Chondrocyte (in vitro differentiated cells): ENCODE measurements at regions not wholly inside any gene's neighbourhood (a gene's known extent, or its start where the extent isn't known, plus 50 kb on each side); places are given as distances from the start of the nearest gene placed in this dataset.
"Not testable (repeated sequence)": the region's sequence is repeated elsewhere in the genome, so short reads cannot be mapped to it uniquely, and the experiment has no call there.

Experiments used
- DNase-seq: peaks from one replicate; pipeline ENCODE4 v3.0.0; 2021; ENCODE audit warnings: mixed read lengths, low spot score
- H3K27ac Mint-ChIP-seq: one replicate; pipeline ENCODE4 v1.8.0; 2021; ENCODE audit warnings: mild to moderate bottlenecking, moderate library complexity, mixed read lengths; ENCODE audit not compliant: unreplicated experiment
- H3K27me3 Mint-ChIP-seq: 2 replicates; pipeline ENCODE4 v1.8.0; 2021; ENCODE audit warnings: low read depth, mixed read lengths
- H3K36me3 Mint-ChIP-seq: 2 replicates; pipeline ENCODE4 v1.8.0; 2021; ENCODE audit warnings: low read depth, mixed read lengths
- H3K4me1 Mint-ChIP-seq: 2 replicates; pipeline ENCODE4 v1.8.0; 2021; ENCODE audit warnings: low read depth, mild to moderate bottlenecking, mixed read lengths
- H3K4me3 Mint-ChIP-seq: one replicate; pipeline ENCODE4 v1.8.0; 2021; ENCODE audit warnings: mild to moderate bottlenecking, moderate library complexity, mixed read lengths; ENCODE audit not compliant: unreplicated experiment
- H3K9me3 Mint-ChIP-seq: 2 replicates; pipeline ENCODE4 v1.8.0; 2021; ENCODE audit warnings: low read depth, mixed read lengths
- CTCF ChIP-seq: fragments of 200-600 bp; sonication (generic); IDR thresholded peaks from 2 replicates; pipeline ENCODE4 v1.5.0; 2021; ENCODE audit warnings: antibody characterized with exemption, mild to moderate bottlenecking, moderate library complexity

- Mint-ChIP-seq H3K27ac (no peak overlapping the region), H3K9me3 (no peaks in the 10 kb centered on the region), H3K4me1 (no peaks in the 10 kb centered on the region), H3K4me3 (no peak overlapping the region), H3K36me3 (no peaks in the 10 kb centered on the region), H3K27me3 (no peaks in the 10 kb centered on the region)
- DNase-seq, result no peak
- TF ChIP-seq CTCF, result no peak
These were observed 2759.2 kb downstream of the ARAP2 start for GRCh38 chr4:33485111-33485510.

- H3K4me3 Mint-ChIP-seq, result no peak overlapping the region
- no peaks in the 10 kb centered on the region for H3K36me3 Mint-ChIP-seq
- H3K27me3 Mint-ChIP-seq, result no peaks in the 10 kb centered on the region
- no peak for DNase-seq
- H3K9me3 Mint-ChIP-seq, result peaks cover 2% of the 10 kb centered on the region
- no peak overlapping the region for H3K27ac Mint-ChIP-seq
- no peaks in the 10 kb centered on the region for H3K4me1 Mint-ChIP-seq
- TF ChIP-seq CTCF, result no peak
These were observed 2751.1 kb downstream of the ARAP2 start for GRCh38 chr4:33493231-33493630.

- no peaks in the 10 kb centered on the region for H3K36me3 Mint-ChIP-seq
- no peak overlapping the region for H3K4me3 Mint-ChIP-seq
These were observed 2750.2 kb downstream of the ARAP2 start for GRCh38 chr4:33494150-33494549.

GRCh38 chr4:33501587-33501986, 2742.7 kb downstream of the ARAP2 start:
- H3K27ac Mint-ChIP-seq, H3K4me1 Mint-ChIP-seq, H3K27me3 Mint-ChIP-seq, DNase-seq, H3K36me3 Mint-ChIP-seq, H3K4me3 Mint-ChIP-seq: not testable (repeated sequence)
- H3K9me3 Mint-ChIP-seq, result peaks cover 32% of the 10 kb centered on the region

More at GRCh38 chr4:33494150-33494549, 2750.2 kb downstream of the ARAP2 start:
- Mint-ChIP-seq H3K27me3 (no peaks in the 10 kb centered on the region), H3K9me3 (peaks cover 7% of the 10 kb centered on the region), H3K4me1 (no peaks in the 10 kb centered on the region), H3K27ac (no peak overlapping the region)
- DNase-seq, result no peak
- TF ChIP-seq CTCF, result no peak

- H3K4me1 Mint-ChIP-seq, result no peaks in the 10 kb centered on the region
- H3K9me3 Mint-ChIP-seq, result peaks cover 20% of the 10 kb centered on the region
- peaks cover 6% of the 10 kb centered on the region for H3K36me3 Mint-ChIP-seq
- no peaks in the 10 kb centered on the region for H3K27me3 Mint-ChIP-seq
- no peak overlapping the region for H3K27ac Mint-ChIP-seq
- TF ChIP-seq CTCF, result no peak
- no peak overlapping the region for H3K4me3 Mint-ChIP-seq
- DNase-seq, result no peak
These were observed 2731.9 kb downstream of the ARAP2 start for GRCh38 chr4:33512397-33512796.

GRCh38 chr4:33518856-33519255, 2725.5 kb downstream of the ARAP2 start:
- TF ChIP-seq CTCF, result no peak
- H3K36me3 Mint-ChIP-seq, result peaks cover 6% of the 10 kb centered on the region
- no peak overlapping the region for H3K27ac Mint-ChIP-seq
- no peak overlapping the region for H3K4me3 Mint-ChIP-seq
- H3K27me3 Mint-ChIP-seq, result no peaks in the 10 kb centered on the region
- DNase-seq, result no peak
- H3K4me1 Mint-ChIP-seq, result no peaks in the 10 kb centered on the region
- H3K9me3 Mint-ChIP-seq, result peaks cover 28% of the 10 kb centered on the region
